ENCODE measurements at regions not wholly inside any gene's neighbourhood (a gene's known extent, or its start where the extent isn't known, plus 50 kb on each side); places are given as distances from the start of the nearest gene placed in this dataset.

DNA sequence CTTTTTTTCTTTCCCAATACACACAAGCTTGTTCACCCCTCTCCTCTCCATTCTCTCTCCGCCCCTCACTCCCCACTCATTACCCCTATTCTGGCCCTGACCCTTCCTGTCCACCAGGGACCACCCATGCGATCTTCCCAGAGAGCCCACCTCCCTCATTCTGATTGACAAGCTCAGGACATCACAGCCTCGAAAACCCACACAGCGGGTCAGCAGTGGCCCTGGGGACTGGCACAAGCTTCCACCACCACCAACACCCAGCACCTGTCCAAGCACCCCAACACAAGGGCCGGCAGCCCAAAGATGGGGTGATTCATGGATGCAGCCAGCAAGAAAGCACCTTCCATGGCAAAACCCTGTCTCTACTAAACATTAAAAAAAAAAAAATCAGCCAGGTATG, 50.0 kb upstream of the USP6NL start:
- no peak for DNase-seq
- Histone ChIP-seq H2AFZ (ENCODE audit: low read length) (no peak overlapping the region), H3K79me2 (ENCODE audit: low read length) (no peaks in the 10 kb centered on the region), H3K4me2 (ENCODE audit: low read depth, low read length, poor library complexity, severe bottlenecking) (no peak overlapping the region), H4K20me1 (ENCODE audit: insufficient read depth, low read depth, low read length) (no peaks in the 10 kb centered on the region), H3K9me2 (replicated peaks; ENCODE audit: insufficient read depth, low read length) (no peaks in the 10 kb centered on the region), H3K27ac (ENCODE audit: low read length) (no peak overlapping the region), H3K9ac (ENCODE audit: low read length) (no peak overlapping the region), H3K9me3 (ENCODE audit: low read length) (peaks cover 3% of the 10 kb centered on the region; the same call in 1 of the 2 replicates), H3K4me3 (ENCODE audit: low read length) (no peak overlapping the region), H3K27me3 (ENCODE audit: low read length) (no peaks in the 10 kb centered on the region; the same call in 1 of the 2 replicates), H3K36me3 (ENCODE audit: insufficient read depth, low read length) (peaks cover 8% of the 10 kb centered on the region; the same call in 1 of the 2 replicates), H3K4me1 (ENCODE audit: low read length) (peaks cover 43% of the 10 kb centered on the region)
